Colonic mucosa (tissue), 4 donors: ENCODE measurements at regions not wholly inside any gene's neighbourhood (a gene's known extent, or its start where the extent isn't known, plus 50 kb on each side); places are given as distances from the start of the nearest gene placed in this dataset.

ENCODE experiments used
- DNase-seq: peaks from one replicate; pipeline ENCODE4 v3.0.0-alpha.2; 2020
- H3K27ac ChIP-seq: fragments of 200-600 bp; one replicate; pipeline ENCODE4 v1.8.0; 2021
- H3K27me3 ChIP-seq: fragments of 200-600 bp; one replicate; pipeline ENCODE4 v1.8.0; 2021
- H3K36me3 ChIP-seq: fragments of 200-600 bp; one replicate; pipeline ENCODE4 v1.8.0; 2021
- H3K4me1 ChIP-seq: fragments of 200-600 bp; one replicate; pipeline ENCODE4 v1.8.0; 2021; ENCODE audit warnings: mild to moderate bottlenecking
- H3K4me3 ChIP-seq: fragments of 200-600 bp; one replicate; pipeline ENCODE4 v1.8.0; 2021
- H3K9ac ChIP-seq, 2 donors: one replicate each; pipeline ENCODE4 v1.7.0; 2013; ENCODE audit warnings: control low read depth in 2 of 2, low read depth in 2 of 2, low read length in 2 of 2
- H3K9me3 ChIP-seq: fragments of 200-600 bp; one replicate; pipeline ENCODE4 v1.8.0; 2021
- intact Hi-C: fragments of 100-400 bp; cut with DNase I; formaldehyde crosslinking; loops from one replicate; pipeline ENCODE4 v1.14.1; 2022
- TF ChIP-seq, protein P1 (sequence below): fragments of 200-600 bp; IDR thresholded peaks from one replicate; pipeline ENCODE4 v1.8.0; 2022; ENCODE audit warnings: antibody characterized with exemption, mild to moderate bottlenecking
- donor health status: healthy.
- donor health status: DM: no; HTN: no; CAD: no.
- donor health status: DM: no; HTN: no; CAD: no.

- H3K4me1 ChIP-seq: no peaks in the 10 kb centered on the region
- no peaks in the 10 kb centered on the region for H3K27me3 ChIP-seq
- DNase-seq: no peak
- intact Hi-C loops: no loop called here
- TF ChIP-seq, protein P1, sequence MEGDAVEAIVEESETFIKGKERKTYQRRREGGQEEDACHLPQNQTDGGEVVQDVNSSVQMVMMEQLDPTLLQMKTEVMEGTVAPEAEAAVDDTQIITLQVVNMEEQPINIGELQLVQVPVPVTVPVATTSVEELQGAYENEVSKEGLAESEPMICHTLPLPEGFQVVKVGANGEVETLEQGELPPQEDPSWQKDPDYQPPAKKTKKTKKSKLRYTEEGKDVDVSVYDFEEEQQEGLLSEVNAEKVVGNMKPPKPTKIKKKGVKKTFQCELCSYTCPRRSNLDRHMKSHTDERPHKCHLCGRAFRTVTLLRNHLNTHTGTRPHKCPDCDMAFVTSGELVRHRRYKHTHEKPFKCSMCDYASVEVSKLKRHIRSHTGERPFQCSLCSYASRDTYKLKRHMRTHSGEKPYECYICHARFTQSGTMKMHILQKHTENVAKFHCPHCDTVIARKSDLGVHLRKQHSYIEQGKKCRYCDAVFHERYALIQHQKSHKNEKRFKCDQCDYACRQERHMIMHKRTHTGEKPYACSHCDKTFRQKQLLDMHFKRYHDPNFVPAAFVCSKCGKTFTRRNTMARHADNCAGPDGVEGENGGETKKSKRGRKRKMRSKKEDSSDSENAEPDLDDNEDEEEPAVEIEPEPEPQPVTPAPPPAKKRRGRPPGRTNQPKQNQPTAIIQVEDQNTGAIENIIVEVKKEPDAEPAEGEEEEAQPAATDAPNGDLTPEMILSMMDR: no peak
- no peak overlapping the region for H3K9ac ChIP-seq
- H3K36me3 ChIP-seq: no peaks in the 10 kb centered on the region
- no peak overlapping the region for H3K4me3 ChIP-seq
- no peaks in the 10 kb centered on the region for H3K9me3 ChIP-seq
- H3K27ac ChIP-seq: no peak overlapping the region
These were observed 99.5 kb upstream of the AVPR1A start for GRCh38 chr12:63250486-63250885.

- no peak for DNase-seq
- intact Hi-C loops: no loop called here
- no peak overlapping the region for H3K27ac ChIP-seq
These were observed 87.9 kb upstream of the AVPR1A start for GRCh38 chr12:63238892-63239291.

DNA sequence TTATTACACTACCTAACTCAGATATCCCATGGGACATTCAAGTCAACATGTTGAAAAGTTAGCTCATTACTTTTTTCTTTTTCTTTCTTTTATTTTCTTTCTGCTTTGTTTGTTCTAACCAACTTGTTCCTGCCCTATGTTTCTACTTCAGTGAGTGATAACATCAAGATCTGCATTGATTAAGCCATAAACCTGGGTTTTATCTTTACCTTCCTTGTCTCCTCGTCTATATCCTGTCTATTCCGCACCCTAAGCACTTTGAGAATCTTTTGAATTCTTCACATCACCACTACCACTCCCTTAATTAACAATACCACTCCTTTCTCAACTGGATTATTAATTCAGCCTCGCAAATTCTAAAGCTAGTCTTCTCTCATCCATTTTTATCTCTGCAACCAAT is 81.9 kb upstream of the AVPR1A start:
- DNase-seq: no peak
- intact Hi-C loops: no loop called here
- TF ChIP-seq, protein P1: no peak

More at GRCh38 chr12:63238892-63239291, 87.9 kb upstream of the AVPR1A start:
- H3K4me3 ChIP-seq: no peak overlapping the region
- no peak overlapping the region for H3K9ac ChIP-seq
- no peaks in the 10 kb centered on the region for H3K36me3 ChIP-seq
- H3K27me3 ChIP-seq: no peaks in the 10 kb centered on the region
- no peaks in the 10 kb centered on the region for H3K4me1 ChIP-seq
- no peaks in the 10 kb centered on the region for H3K9me3 ChIP-seq
- TF ChIP-seq, protein P1: no peak

DNA sequence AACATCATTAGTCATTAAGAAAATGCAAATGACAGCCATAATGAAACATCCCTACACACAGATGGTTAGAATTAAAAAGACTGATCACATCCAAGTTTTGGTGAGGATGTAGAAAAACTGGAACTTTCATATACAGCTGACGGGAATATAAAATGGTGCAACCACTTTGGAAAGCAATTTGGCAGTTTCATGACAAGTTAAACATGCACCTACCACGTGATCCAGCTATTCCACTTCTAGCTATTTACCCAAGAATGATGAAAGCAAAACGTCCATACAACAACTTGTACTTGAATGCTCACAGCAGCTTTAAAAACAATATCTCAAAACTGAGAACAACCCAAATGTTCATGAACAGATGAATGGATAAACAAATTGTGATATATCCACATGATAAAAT is 77.9 kb upstream of the AVPR1A start:
- TF ChIP-seq, protein P1: no peak
- Histone ChIP-seq H3K27ac (no peak overlapping the region), H3K9me3 (no peaks in the 10 kb centered on the region), H3K36me3 (no peaks in the 10 kb centered on the region), H3K27me3 (no peaks in the 10 kb centered on the region), H3K4me1 (no peaks in the 10 kb centered on the region), H3K9ac (no peak overlapping the region), H3K4me3 (no peak overlapping the region)
- DNase-seq: no peak
- intact Hi-C loops: no loop called here

More for the DNA sequence above, 81.9 kb upstream of the AVPR1A start:
- H3K4me1 ChIP-seq: no peaks in the 10 kb centered on the region
- H3K9me3 ChIP-seq: no peaks in the 10 kb centered on the region
- H3K27me3 ChIP-seq: no peaks in the 10 kb centered on the region
- H3K27ac ChIP-seq: no peak overlapping the region
- no peaks in the 10 kb centered on the region for H3K36me3 ChIP-seq
- H3K9ac ChIP-seq: no peak overlapping the region
- no peak overlapping the region for H3K4me3 ChIP-seq

- no peaks in the 10 kb centered on the region for H3K27me3 ChIP-seq
- TF ChIP-seq, protein P1: no peak
- H3K27ac ChIP-seq: no peak overlapping the region
- intact Hi-C loops: no loop called here
- no peaks in the 10 kb centered on the region for H3K9me3 ChIP-seq
- no peaks in the 10 kb centered on the region for H3K36me3 ChIP-seq
- no peak overlapping the region for H3K4me3 ChIP-seq
- DNase-seq: no peak
- H3K4me1 ChIP-seq: no peaks in the 10 kb centered on the region
- no peak overlapping the region for H3K9ac ChIP-seq
These were observed 75.9 kb upstream of the AVPR1A start for GRCh38 chr12:63226792-63227463.
